MM.1S (cell line): ENCODE measurements at regions not wholly inside any gene's neighbourhood (a gene's known extent, or its start where the extent isn't known, plus 50 kb on each side); places are given as distances from the start of the nearest gene placed in this dataset.
A peak's percentile ranks its signal among the peaks of the same experiment; 100 is the strongest.

Experiments used
- EZH2 ChIP-seq: fragments of 300-600 bp; sonication (generic); optimal IDR thresholded peaks from 2 replicates; pipeline ENCODE3; 2017; ENCODE audit warnings: low read depth, mild to moderate bottlenecking, antibody characterized with exemption, low read length, mixed read lengths
- EZH2phosphoT487 ChIP-seq: fragments of 300-600 bp; sonication (generic); IDR thresholded peaks from 2 replicates; pipeline ENCODE4 v1.6.1; 2018; ENCODE audit warnings: antibody characterized with exemption, low read length
- TF ChIP-seq, protein P1 (sequence below): fragments of 300-600 bp; sonication (generic); IDR thresholded peaks from 2 replicates; pipeline ENCODE4 v1.5.1; 2016; ENCODE audit warnings: antibody characterized with exemption, low read length, mixed read lengths

DNA sequence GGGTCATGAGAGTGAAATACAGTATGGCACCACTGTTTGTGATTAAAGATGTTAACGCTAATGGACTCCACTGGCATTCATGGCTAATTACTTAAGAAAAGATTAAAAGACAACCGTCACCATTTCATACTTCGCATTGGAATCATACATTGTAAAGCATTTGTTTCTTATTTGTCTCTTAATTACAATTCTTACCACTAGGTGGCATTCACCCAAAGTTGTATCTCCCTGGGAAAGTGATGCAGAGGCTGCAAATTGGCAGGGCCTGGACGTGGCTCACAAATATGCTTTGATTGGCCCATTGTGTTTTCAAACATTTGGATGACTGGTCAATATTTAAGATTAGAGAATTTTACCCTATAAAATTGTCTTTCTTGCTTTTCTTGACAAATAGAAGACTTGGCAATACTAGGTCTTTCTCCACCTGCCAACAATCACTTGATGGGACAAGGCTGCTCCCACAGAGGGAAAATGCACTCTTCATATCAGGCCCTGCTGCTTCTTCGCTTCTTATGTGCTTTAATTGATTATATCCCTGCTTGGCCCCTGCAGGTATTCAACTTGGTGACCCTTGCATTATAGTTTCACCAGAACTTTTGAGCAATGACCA lies 72.1 kb upstream of the STARD3NL start:
- TF ChIP-seq, protein P1, sequence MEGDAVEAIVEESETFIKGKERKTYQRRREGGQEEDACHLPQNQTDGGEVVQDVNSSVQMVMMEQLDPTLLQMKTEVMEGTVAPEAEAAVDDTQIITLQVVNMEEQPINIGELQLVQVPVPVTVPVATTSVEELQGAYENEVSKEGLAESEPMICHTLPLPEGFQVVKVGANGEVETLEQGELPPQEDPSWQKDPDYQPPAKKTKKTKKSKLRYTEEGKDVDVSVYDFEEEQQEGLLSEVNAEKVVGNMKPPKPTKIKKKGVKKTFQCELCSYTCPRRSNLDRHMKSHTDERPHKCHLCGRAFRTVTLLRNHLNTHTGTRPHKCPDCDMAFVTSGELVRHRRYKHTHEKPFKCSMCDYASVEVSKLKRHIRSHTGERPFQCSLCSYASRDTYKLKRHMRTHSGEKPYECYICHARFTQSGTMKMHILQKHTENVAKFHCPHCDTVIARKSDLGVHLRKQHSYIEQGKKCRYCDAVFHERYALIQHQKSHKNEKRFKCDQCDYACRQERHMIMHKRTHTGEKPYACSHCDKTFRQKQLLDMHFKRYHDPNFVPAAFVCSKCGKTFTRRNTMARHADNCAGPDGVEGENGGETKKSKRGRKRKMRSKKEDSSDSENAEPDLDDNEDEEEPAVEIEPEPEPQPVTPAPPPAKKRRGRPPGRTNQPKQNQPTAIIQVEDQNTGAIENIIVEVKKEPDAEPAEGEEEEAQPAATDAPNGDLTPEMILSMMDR, result peak; percentile 64
- TF ChIP-seq EZH2 (no peak), EZH2phosphoT487 (no peak)
